SK-N-SH (cell line): ENCODE measurements at regions not wholly inside any gene's neighbourhood (a gene's known extent, or its start where the extent isn't known, plus 50 kb on each side); places are given as distances from the start of the nearest gene placed in this dataset.

Experiments used
- CTCF ChIA-PET: fragments of 300-600, 350-600 bp; formaldehyde crosslinking; extraction: SDS; loops from one replicate; lab custom pipeline; 2021; lab: Yijun Ruan, JAX
- POLR2A ChIA-PET: fragments of 350-600 bp; sonication (Branson Sonifier 250); formaldehyde crosslinking; extraction: SDS; loops from one replicate; lab custom pipeline; 2020; ENCODE audit warnings: antibody characterized with exemption, inconsistent platforms; lab: Yijun Ruan, JAX
- DNase-seq: peaks from one replicate; pipeline ENCODE4 v3.0.0; 2012
- H2AFZ ChIP-seq: fragments of 200-600 bp; sonication (generic); 2 replicates; pipeline ENCODE4 v1.8.1; 2016; ENCODE audit warnings: antibody characterized with exemption, mild to moderate bottlenecking, low read depth
- H3F3A ChIP-seq: fragments of 200-600 bp; sonication (generic); replicated peaks from 2 replicates; pipeline ENCODE3; 2016; ENCODE audit warnings: antibody characterized with exemption, mild to moderate bottlenecking; ENCODE audit not compliant: insufficient read depth
- H3K27ac ChIP-seq, 2 experiments: fragments of 200-500 bp in 1 of 2; fragments of 200-600 bp in 1 of 2; sonication (Bioruptor generic) in 1 of 2; sonication (generic), shearing (Covaris generic) in 1 of 2; 2 replicates each; pipeline versions ENCODE4 v1.5.1 to v1.6.1; 2014 to 2016; ENCODE audit warnings: low read depth in 2 of 2, inconsistent platforms in 1 of 2, low read length in 1 of 2, mild to moderate bottlenecking in 1 of 2, mixed read lengths in 1 of 2
- H3K27me3 ChIP-seq: fragments of 200-600 bp; sonication (generic), shearing (Covaris generic); 2 replicates; pipeline ENCODE4 v1.6.1; 2016; ENCODE audit warnings: mixed run types; ENCODE audit not compliant: insufficient read depth
- H3K36me3 ChIP-seq, 2 experiments: fragments of 200-500 bp in 1 of 2; fragments of 200-600 bp in 1 of 2; sonication (Bioruptor generic) in 1 of 2; sonication (generic) in 1 of 2; replicated peaks in 1 of 2; 2 replicates each; pipeline versions ENCODE3 to v1.5.1; 2014 to 2016; ENCODE audit warnings: low read length in 1 of 2, mild to moderate bottlenecking in 1 of 2; ENCODE audit not compliant: insufficient read depth in 2 of 2, control insufficient read depth in 1 of 2
- H3K4me1 ChIP-seq, 2 experiments: fragments of 200-500 bp in 1 of 2; fragments of 200-600 bp in 1 of 2; sonication (Bioruptor generic) in 1 of 2; sonication (generic), shearing (Covaris generic) in 1 of 2; 2 replicates each; pipeline versions ENCODE4 v1.5.1 to v1.6.1; 2014 to 2016; ENCODE audit warnings: low read depth in 1 of 2, low read length in 1 of 2, mixed run types in 1 of 2; ENCODE audit not compliant: insufficient read depth in 2 of 2, control insufficient read depth in 1 of 2
- H3K4me2 ChIP-seq: fragments of 200-600 bp; sonication (generic), shearing (Covaris generic); 2 replicates; pipeline ENCODE4 v1.6.1; 2017; ENCODE audit warnings: mixed run types
- H3K4me3 ChIP-seq, 2 experiments: fragments of 200-500 bp in 1 of 2; fragments of 200-600 bp in 1 of 2; sonication (Bioruptor generic) in 1 of 2; sonication (generic), shearing (Covaris generic) in 1 of 2; 2 replicates each; pipeline versions ENCODE4 v1.5.1 to v1.8.1; 2014 to 2016; ENCODE audit warnings: low read depth in 2 of 2, inconsistent platforms in 1 of 2, low read length in 1 of 2, mild to moderate bottlenecking in 1 of 2, mixed read lengths in 1 of 2, moderate library complexity in 1 of 2
- H3K79me2 ChIP-seq: fragments of 200-600 bp; sonication (generic); 2 replicates; pipeline ENCODE4 v1.8.1; 2017; ENCODE audit warnings: mild to moderate bottlenecking; ENCODE audit not compliant: insufficient read depth
- H3K9ac ChIP-seq: fragments of 200-600 bp; sonication (generic); 2 replicates; pipeline ENCODE4 v1.6.1; 2017; ENCODE audit warnings: mixed run types
- H3K9me2 ChIP-seq: fragments of 200-600 bp; sonication (generic); 2 replicates; pipeline ENCODE4 v1.6.1; 2017; ENCODE audit warnings: mixed run types
- H3K9me3 ChIP-seq: fragments of 200-600 bp; sonication (generic); 2 replicates; pipeline ENCODE4 v1.6.1; 2017; ENCODE audit warnings: mixed run types, mild to moderate bottlenecking, moderate library complexity
- H4K20me1 ChIP-seq: fragments of 200-600 bp; sonication (generic); 2 replicates; pipeline ENCODE4 v1.6.1; 2017; ENCODE audit warnings: mild to moderate bottlenecking, mixed run types; ENCODE audit not compliant: insufficient read depth
- CHD2 ChIP-seq: fragments of 150-350 bp; IDR thresholded peaks from 2 replicates; pipeline ENCODE4 v1.6.1; 2018; ENCODE audit warnings: low read length; ENCODE audit not compliant: partially characterized antibody
- CTCF ChIP-seq: fragments of 200-600 bp; sonication (generic); IDR thresholded peaks from 2 replicates; pipeline ENCODE4 v1.6.1; 2017; ENCODE audit warnings: antibody characterized with exemption, mild to moderate bottlenecking, moderate library complexity
- EP300 ChIP-seq, 2 experiments: IDR thresholded peaks; 2 replicates each; pipeline versions ENCODE4 v1.4.0 to v1.6.1; 2012; ENCODE audit warnings: borderline replicate concordance in 1 of 2, low read depth in 1 of 2, low read length in 1 of 2
- FOXJ3 ChIP-seq: sonication (generic); formaldehyde crosslinking; IDR thresholded peaks from 2 replicates; pipeline ENCODE4 v1.5.1; 2020; ENCODE audit warnings: mild to moderate bottlenecking, missing genetic modification reagents
- GABPA ChIP-seq: IDR thresholded peaks from 2 replicates; pipeline ENCODE4 v1.4.0; 2012; ENCODE audit warnings: low read depth, mild to moderate bottlenecking
- MAX ChIP-seq: IDR thresholded peaks from 2 replicates; pipeline ENCODE4 v1.4.0; 2012; ENCODE audit warnings: low read depth
- PBX3 ChIP-seq: IDR thresholded peaks from 2 replicates; pipeline ENCODE4; 2012
- RAD21 ChIP-seq: IDR thresholded peaks from 2 replicates; pipeline ENCODE4 v1.6.1; 2012; ENCODE audit warnings: mild to moderate bottlenecking, low read length
- RCOR1 ChIP-seq: fragments of 150-350 bp; IDR thresholded peaks from 2 replicates; pipeline ENCODE4 v1.6.1; 2017; ENCODE audit warnings: antibody characterized with exemption, low read length
- REST ChIP-seq: IDR thresholded peaks from 2 replicates; pipeline ENCODE4 v1.6.1; 2012; ENCODE audit warnings: mild to moderate bottlenecking, low read depth, low read length, moderate library complexity
- TEAD4 ChIP-seq: IDR thresholded peaks from 2 replicates; pipeline ENCODE4 v1.4.0; 2012; ENCODE audit warnings: mild to moderate bottlenecking, borderline replicate concordance; ENCODE audit not compliant: insufficient read depth
- WGBS: methylation state at CpG from one replicate; pipeline ENCODE4 v1.1.6; 2017; ENCODE audit warnings: low lambda C conversion rate; 5-methylcytosine and 5-hydroxymethylcytosine counted together

- POLR2A ChIA-PET = no interaction called here
- CTCF ChIA-PET = interaction anchor here (1.0 to 2.3 kb wide), 3 partner anchors 15 to 175 kb away, joined by 3 to 8 read pairs (median 4); no protein-coding TSS in a partner anchor
These were observed 353.3 kb upstream of the SEMA3C start for GRCh38 chr7:81272176-81272575.

GRCh38 chr7:81268551-81268950 is 349.7 kb upstream of the SEMA3C start:
- ChIA-PET CTCF (interaction anchor here (0.9 to 1.2 kb wide), 2 partner anchors 12 to 15 kb away, joined by 3 read pairs; no protein-coding TSS in a partner anchor), POLR2A (no interaction called here)
- no peak for DNase-seq
- Histone ChIP-seq H3F3A (no peaks in the 10 kb centered on the region), H3K4me2 (no peak overlapping the region), H3K36me3 (no peaks in the 10 kb centered on the region), H3K9me3 (no peaks in the 10 kb centered on the region), H3K27ac (no peak overlapping the region), H3K4me1 (no peaks in the 10 kb centered on the region; a peak in 1 of 4 replicates), H3K4me3 (no peak overlapping the region), H3K79me2 (no peaks in the 10 kb centered on the region), H3K9me2 (no peaks in the 10 kb centered on the region), H4K20me1 (no peaks in the 10 kb centered on the region), H2AFZ (no peak overlapping the region), H3K9ac (no peak overlapping the region), H3K27me3 (no peaks in the 10 kb centered on the region)
- WGBS = 97% methylated on average over 1 of the region's 1 CpG
- no peak for TF ChIP-seq RAD21
- TF ChIP-seq CTCF = no peak
- TF ChIP-seq EP300 (IDR thresholded peaks at IDR 0.05; ENCODE audit: borderline replicate concordance in 1 of 2, low read depth in 1 of 2, low read length in 1 of 2) = no peak
- no peak for TF ChIP-seq PBX3
- no peak for TF ChIP-seq REST
- no peak for TF ChIP-seq RCOR1
- TF ChIP-seq MAX = no peak
- TF ChIP-seq GABPA = no peak
- no peak for TF ChIP-seq FOXJ3
- TF ChIP-seq TEAD4 = no peak
- TF ChIP-seq CHD2 = no peak

More at GRCh38 chr7:81272176-81272575, 353.3 kb upstream of the SEMA3C start:
- no peak for TF ChIP-seq TEAD4
- TF ChIP-seq REST = no peak
- H2AFZ ChIP-seq = no peak overlapping the region
- H3K9me2 ChIP-seq = no peaks in the 10 kb centered on the region
- DNase-seq = no peak
- H4K20me1 ChIP-seq = no peaks in the 10 kb centered on the region
- 94% methylated on average over 1 of the region's 1 CpG for WGBS
- no peak overlapping the region for H3K27ac ChIP-seq
- no peak overlapping the region for H3K4me3 ChIP-seq
- H3K36me3 ChIP-seq = no peaks in the 10 kb centered on the region
- no peak overlapping the region for H3K4me2 ChIP-seq
- H3K79me2 ChIP-seq = no peaks in the 10 kb centered on the region
- H3F3A ChIP-seq = no peaks in the 10 kb centered on the region
- H3K9ac ChIP-seq = no peak overlapping the region
- no peaks in the 10 kb centered on the region; a peak in 1 of 4 replicates for H3K4me1 ChIP-seq
- no peaks in the 10 kb centered on the region for H3K27me3 ChIP-seq
- no peaks in the 10 kb centered on the region for H3K9me3 ChIP-seq
